ENCODE measurements at regions not wholly inside any gene's neighbourhood (a gene's known extent, or its start where the extent isn't known, plus 50 kb on each side); places are given as distances from the start of the nearest gene placed in this dataset.

DNA sequence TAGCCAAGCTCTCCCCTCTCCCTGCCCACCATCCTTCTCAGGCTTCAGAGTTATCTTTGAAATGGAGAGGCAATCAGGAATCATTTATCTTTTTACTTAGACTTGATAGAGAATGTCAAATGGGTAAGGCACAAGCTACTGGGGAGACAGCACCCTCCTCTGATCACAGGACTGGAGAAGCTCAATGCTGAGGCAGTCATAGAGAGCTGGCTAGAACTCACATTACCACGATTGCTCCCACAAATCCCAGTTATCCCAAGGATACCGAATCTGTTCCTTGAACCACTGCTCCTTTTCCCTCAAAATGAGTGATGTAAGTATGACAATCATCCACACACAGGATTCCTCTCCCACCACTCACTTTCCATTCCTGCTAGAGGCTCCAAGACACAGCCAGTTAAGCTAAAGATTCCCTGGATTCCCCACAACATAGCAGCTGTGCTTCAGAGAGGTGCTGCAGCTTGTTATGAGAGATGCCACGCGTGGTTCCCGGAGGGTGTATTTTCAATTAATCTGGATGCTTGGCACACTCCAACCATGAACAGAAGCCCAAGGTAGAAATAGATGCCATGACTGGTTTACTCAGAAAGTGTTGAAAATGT lies 96.2 kb upstream of the VGLL2 start:
- Histone ChIP-seq H3K9ac (ENCODE audit: low read length) (no peak overlapping the region), H3K9me2 (ENCODE audit: low read depth, low read length) (no peaks in the 10 kb centered on the region), H4K20me1 (ENCODE audit: insufficient read depth, low read length) (no peaks in the 10 kb centered on the region), H3K79me2 (ENCODE audit: insufficient read depth, low read length) (no peaks in the 10 kb centered on the region), H3K4me2 (ENCODE audit: low read length) (no peak overlapping the region), H2AFZ (ENCODE audit: low read length) (no peak overlapping the region), H3K9me3 (ENCODE audit: low read length) (no peaks in the 10 kb centered on the region), H3F3A (ENCODE audit: insufficient read depth, low read length) (no peaks in the 10 kb centered on the region), H3K27me3 (ENCODE audit: insufficient read depth, low read length) (no peaks in the 10 kb centered on the region), H3K36me3 (ENCODE audit: insufficient read depth, low read length) (no peaks in the 10 kb centered on the region), H3K4me3 (ENCODE audit: low read depth, low read length, poor library complexity, severe bottlenecking) (no peak overlapping the region), H3K4me1 (ENCODE audit: insufficient read depth, low read length, severe bottlenecking) (no peaks in the 10 kb centered on the region), H3K27ac (ENCODE audit: low read depth, low read length, poor library complexity, severe bottlenecking) (no peak overlapping the region)
- no peak for TF ChIP-seq EZH2 (IDR thresholded peaks at IDR 0.05; ENCODE audit: borderline replicate concordance, low read length)
- TF ChIP-seq, protein P1, sequence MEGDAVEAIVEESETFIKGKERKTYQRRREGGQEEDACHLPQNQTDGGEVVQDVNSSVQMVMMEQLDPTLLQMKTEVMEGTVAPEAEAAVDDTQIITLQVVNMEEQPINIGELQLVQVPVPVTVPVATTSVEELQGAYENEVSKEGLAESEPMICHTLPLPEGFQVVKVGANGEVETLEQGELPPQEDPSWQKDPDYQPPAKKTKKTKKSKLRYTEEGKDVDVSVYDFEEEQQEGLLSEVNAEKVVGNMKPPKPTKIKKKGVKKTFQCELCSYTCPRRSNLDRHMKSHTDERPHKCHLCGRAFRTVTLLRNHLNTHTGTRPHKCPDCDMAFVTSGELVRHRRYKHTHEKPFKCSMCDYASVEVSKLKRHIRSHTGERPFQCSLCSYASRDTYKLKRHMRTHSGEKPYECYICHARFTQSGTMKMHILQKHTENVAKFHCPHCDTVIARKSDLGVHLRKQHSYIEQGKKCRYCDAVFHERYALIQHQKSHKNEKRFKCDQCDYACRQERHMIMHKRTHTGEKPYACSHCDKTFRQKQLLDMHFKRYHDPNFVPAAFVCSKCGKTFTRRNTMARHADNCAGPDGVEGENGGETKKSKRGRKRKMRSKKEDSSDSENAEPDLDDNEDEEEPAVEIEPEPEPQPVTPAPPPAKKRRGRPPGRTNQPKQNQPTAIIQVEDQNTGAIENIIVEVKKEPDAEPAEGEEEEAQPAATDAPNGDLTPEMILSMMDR (IDR thresholded peaks at IDR 0.05; ENCODE audit: low read length) = no peak

- Histone ChIP-seq H3K27me3 (ENCODE audit: insufficient read depth, low read length) (no peaks in the 10 kb centered on the region), H3K9me3 (ENCODE audit: low read length) (no peaks in the 10 kb centered on the region), H3K36me3 (ENCODE audit: insufficient read depth, low read length) (no peaks in the 10 kb centered on the region), H3K9ac (ENCODE audit: low read length) (no peak overlapping the region), H4K20me1 (ENCODE audit: insufficient read depth, low read length) (no peaks in the 10 kb centered on the region), H3K27ac (ENCODE audit: low read depth, low read length, poor library complexity, severe bottlenecking) (no peak overlapping the region), H3K4me1 (ENCODE audit: insufficient read depth, low read length, severe bottlenecking) (no peaks in the 10 kb centered on the region), H3K9me2 (ENCODE audit: low read depth, low read length) (no peaks in the 10 kb centered on the region), H3K4me2 (ENCODE audit: low read length) (no peak overlapping the region), H2AFZ (ENCODE audit: low read length) (no peak overlapping the region), H3F3A (ENCODE audit: insufficient read depth, low read length) (no peaks in the 10 kb centered on the region), H3K4me3 (ENCODE audit: low read depth, low read length, poor library complexity, severe bottlenecking) (no peak overlapping the region), H3K79me2 (ENCODE audit: insufficient read depth, low read length) (no peaks in the 10 kb centered on the region)
- TF ChIP-seq, protein P1 (IDR thresholded peaks at IDR 0.05; ENCODE audit: low read length) = no peak
- TF ChIP-seq EZH2 (IDR thresholded peaks at IDR 0.05; ENCODE audit: borderline replicate concordance, low read length) = no peak
These were observed 95.5 kb upstream of the VGLL2 start for GRCh38 chr6:117169781-117170281.

GRCh38 chr6:117174835-117175360 lies 90.5 kb upstream of the VGLL2 start:
- Histone ChIP-seq H3K4me1 (ENCODE audit: insufficient read depth, low read length, severe bottlenecking) (no peaks in the 10 kb centered on the region), H3K9me3 (ENCODE audit: low read length) (no peaks in the 10 kb centered on the region), H3K9ac (ENCODE audit: low read length) (no peak overlapping the region), H3K9me2 (ENCODE audit: low read depth, low read length) (no peaks in the 10 kb centered on the region), H3K27me3 (ENCODE audit: insufficient read depth, low read length) (no peaks in the 10 kb centered on the region), H2AFZ (ENCODE audit: low read length) (no peak overlapping the region), H3K4me2 (ENCODE audit: low read length) (no peak overlapping the region), H4K20me1 (ENCODE audit: insufficient read depth, low read length) (no peaks in the 10 kb centered on the region), H3K79me2 (ENCODE audit: insufficient read depth, low read length) (no peaks in the 10 kb centered on the region), H3K27ac (ENCODE audit: low read depth, low read length, poor library complexity, severe bottlenecking) (no peak overlapping the region), H3K36me3 (ENCODE audit: insufficient read depth, low read length) (no peaks in the 10 kb centered on the region), H3F3A (ENCODE audit: insufficient read depth, low read length) (no peaks in the 10 kb centered on the region), H3K4me3 (ENCODE audit: low read depth, low read length, poor library complexity, severe bottlenecking) (no peak overlapping the region)
- TF ChIP-seq, protein P1 (IDR thresholded peaks at IDR 0.05; ENCODE audit: low read length) = no peak
- TF ChIP-seq EZH2 (IDR thresholded peaks at IDR 0.05; ENCODE audit: borderline replicate concordance, low read length) = no peak
